Suprapubic skin (tissue), 3 donors: ENCODE measurements at regions not wholly inside any gene's neighbourhood (a gene's known extent, or its start where the extent isn't known, plus 50 kb on each side); places are given as distances from the start of the nearest gene placed in this dataset.

Source experiments
- CTCF ChIP-seq, 2 donors: fragments of 200-600 bp in 1 of 2; fragments of 450-650 bp in 1 of 2; sonication (generic) in 1 of 2; IDR thresholded peaks; one replicate each; pipeline ENCODE4 v1.5.1; 2016 to 2019; ENCODE audit warnings: antibody characterized with exemption in 2 of 2, mild to moderate bottlenecking in 1 of 2, moderate library complexity in 1 of 2
- POLR2A ChIP-seq, 2 donors: fragments of 450-650 bp; IDR thresholded peaks; one replicate each; pipeline ENCODE4 v1.6.1; 2017; ENCODE audit warnings: antibody characterized with exemption in 2 of 2, mild to moderate bottlenecking in 2 of 2, moderate library complexity in 2 of 2

DNA sequence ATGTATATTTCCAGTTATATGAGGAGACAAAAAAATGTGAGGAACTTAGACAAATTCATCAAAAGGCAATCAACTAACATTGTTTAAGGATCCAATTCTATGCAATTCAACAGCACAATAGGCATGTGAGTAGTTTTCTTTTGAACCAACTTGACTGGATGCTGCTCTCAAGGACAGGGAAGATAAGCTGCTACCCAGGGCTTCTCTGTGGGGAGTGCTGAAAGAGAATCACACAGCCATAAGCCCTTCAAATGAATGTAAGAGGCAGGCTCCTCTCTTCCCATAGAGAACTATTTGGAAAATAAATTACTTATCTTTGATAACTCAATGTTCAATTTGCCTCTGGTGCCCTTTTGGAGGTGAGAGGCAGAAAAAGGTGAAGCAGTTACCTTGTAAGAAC lies 1413.6 kb downstream of the PCDH7 start:
- TF ChIP-seq CTCF (IDR thresholded peaks at IDR 0.05) (no peak), POLR2A (IDR thresholded peaks at IDR 0.05) (no peak)
